Thymus (tissue), 11 donors: ENCODE measurements at regions not wholly inside any gene's neighbourhood (a gene's known extent, or its start where the extent isn't known, plus 50 kb on each side); places are given as distances from the start of the nearest gene placed in this dataset.

ENCODE experiments used
- DNase-seq, 9 donors: peaks; one replicate each; pipeline ENCODE4 v3.0.0-alpha.2; 2013; ENCODE audit warnings: low spot score in 9 of 9, low read depth in 6 of 9, missing footprints in 1 of 9
- H3K27ac ChIP-seq, 2 donors: one replicate each; pipeline ENCODE4 v1.5.1; 2013; ENCODE audit warnings: control low read depth in 1 of 2, low read depth in 1 of 2, low read length in 1 of 2, mild to moderate bottlenecking in 1 of 2, moderate library complexity in 1 of 2
- H3K27me3 ChIP-seq, 2 donors: one replicate each; pipeline ENCODE4 v1.5.1; 2013; ENCODE audit warnings: low read length in 1 of 2; ENCODE audit not compliant: control insufficient read depth in 2 of 2, insufficient read depth in 1 of 2
- H3K36me3 ChIP-seq, 2 donors: one replicate each; pipeline ENCODE4 v1.5.1; 2013; ENCODE audit warnings: low read length in 1 of 2, mild to moderate bottlenecking in 1 of 2, moderate library complexity in 1 of 2; ENCODE audit not compliant: control insufficient read depth in 2 of 2, insufficient read depth in 2 of 2
- H3K4me1 ChIP-seq, 2 donors: one replicate each; pipeline ENCODE4 v1.5.1; 2013; ENCODE audit warnings: low read length in 2 of 2; ENCODE audit not compliant: control insufficient read depth in 2 of 2, insufficient read depth in 2 of 2
- H3K4me3 ChIP-seq, 2 donors: one replicate each; pipeline ENCODE4 v1.5.1; 2013; ENCODE audit warnings: low read length in 2 of 2, control low read depth in 1 of 2, mild to moderate bottlenecking in 1 of 2
- H3K9me3 ChIP-seq, 2 donors: one replicate each; pipeline ENCODE4 v1.5.1; 2013; ENCODE audit warnings: low read length in 1 of 2, mild to moderate bottlenecking in 1 of 2; ENCODE audit not compliant: control insufficient read depth in 2 of 2, insufficient read depth in 1 of 2
- WGBS: extraction: QIAGEN DNeasy Blood & Tissue Kit; methylation state at CpG from one replicate; pipeline ENCODE4 v1.1.7; 2013; 5-methylcytosine and 5-hydroxymethylcytosine counted together
- donor health status: healthy.

DNA sequence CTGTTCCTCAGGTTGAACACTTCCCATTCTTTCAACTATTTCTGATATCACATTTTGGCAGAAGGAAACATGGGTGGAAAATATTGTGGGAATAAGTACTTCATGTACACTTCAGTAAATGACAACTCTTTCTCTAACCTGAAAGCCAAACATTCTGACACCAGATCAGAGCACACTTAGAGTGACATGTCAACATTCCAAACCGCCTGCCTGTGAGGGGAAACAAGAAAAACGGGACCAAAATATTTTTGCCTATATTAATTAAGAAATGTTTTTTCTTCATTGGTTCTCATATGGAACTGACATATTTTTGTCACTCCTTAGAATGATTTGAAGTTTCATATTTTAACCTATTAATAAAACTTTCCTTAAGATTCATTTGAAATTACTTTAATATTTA lies 483.1 kb downstream of the MAFB start:
- Histone ChIP-seq H3K27ac (no peak overlapping the region), H3K27me3 (no peaks in the 10 kb centered on the region), H3K4me3 (no peak overlapping the region), H3K4me1 (no peaks in the 10 kb centered on the region), H3K9me3 (no peaks in the 10 kb centered on the region), H3K36me3 (no peaks in the 10 kb centered on the region)
- WGBS = 89% methylated on average over 2 of the region's 2 CpGs
- no peak for DNase-seq

GRCh38 chr20:40203032-40203431 lies 486.0 kb downstream of the MAFB start:
- H3K4me1 ChIP-seq = no peaks in the 10 kb centered on the region
- no peaks in the 10 kb centered on the region for H3K27me3 ChIP-seq
- WGBS = 93% methylated on average over 1 of the region's 1 CpG
- no peak for DNase-seq
- H3K27ac ChIP-seq = no peak overlapping the region
- H3K4me3 ChIP-seq = no peak overlapping the region
- no peaks in the 10 kb centered on the region for H3K9me3 ChIP-seq
- H3K36me3 ChIP-seq = no peaks in the 10 kb centered on the region

GRCh38 chr20:40197691-40198090 lies 491.3 kb downstream of the MAFB start:
- WGBS = 31% methylated on average over 4 of the region's 4 CpGs
- H3K27ac ChIP-seq = no peak overlapping the region
- no peak for DNase-seq
- no peaks in the 10 kb centered on the region for H3K9me3 ChIP-seq
- no peaks in the 10 kb centered on the region for H3K4me1 ChIP-seq
- no peaks in the 10 kb centered on the region for H3K36me3 ChIP-seq
- H3K27me3 ChIP-seq = no peaks in the 10 kb centered on the region
- no peak overlapping the region for H3K4me3 ChIP-seq

GRCh38 chr20:40196846-40197436 lies 492.1 kb downstream of the MAFB start:
- Histone ChIP-seq H3K36me3 (no peaks in the 10 kb centered on the region), H3K4me1 (no peaks in the 10 kb centered on the region), H3K4me3 (no peak overlapping the region), H3K27ac (no peak overlapping the region), H3K9me3 (no peaks in the 10 kb centered on the region), H3K27me3 (no peaks in the 10 kb centered on the region)
- DNase-seq = no peak
- 83% methylated on average over 2 of the region's 2 CpGs for WGBS

DNA sequence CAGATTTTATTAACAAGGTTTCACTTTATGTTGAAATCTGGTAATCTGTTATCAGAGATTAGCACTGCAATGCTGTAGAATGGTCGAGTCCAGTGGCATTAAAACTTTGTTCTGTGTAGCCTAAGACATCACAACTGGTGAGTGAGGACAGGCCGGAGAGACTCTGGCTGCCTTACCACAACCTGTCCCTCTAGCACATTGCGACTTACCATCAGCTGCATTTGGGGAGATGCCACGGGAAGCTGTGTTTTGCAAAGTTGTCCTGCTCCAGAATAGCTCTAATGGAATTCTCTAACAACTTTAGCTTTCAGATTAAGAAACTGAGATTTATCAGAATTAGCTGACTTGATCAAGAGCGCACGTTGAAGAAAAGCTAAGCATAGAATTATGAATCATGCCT lies 493.3 kb downstream of the MAFB start:
- no peaks in the 10 kb centered on the region for H3K27me3 ChIP-seq
- WGBS = 93% methylated on average over 6 of the region's 6 CpGs
- H3K27ac ChIP-seq = no peak overlapping the region
- H3K9me3 ChIP-seq = no peaks in the 10 kb centered on the region
- no peak for DNase-seq
- no peak overlapping the region for H3K4me3 ChIP-seq
- no peaks in the 10 kb centered on the region for H3K4me1 ChIP-seq
- H3K36me3 ChIP-seq = no peaks in the 10 kb centered on the region

DNA sequence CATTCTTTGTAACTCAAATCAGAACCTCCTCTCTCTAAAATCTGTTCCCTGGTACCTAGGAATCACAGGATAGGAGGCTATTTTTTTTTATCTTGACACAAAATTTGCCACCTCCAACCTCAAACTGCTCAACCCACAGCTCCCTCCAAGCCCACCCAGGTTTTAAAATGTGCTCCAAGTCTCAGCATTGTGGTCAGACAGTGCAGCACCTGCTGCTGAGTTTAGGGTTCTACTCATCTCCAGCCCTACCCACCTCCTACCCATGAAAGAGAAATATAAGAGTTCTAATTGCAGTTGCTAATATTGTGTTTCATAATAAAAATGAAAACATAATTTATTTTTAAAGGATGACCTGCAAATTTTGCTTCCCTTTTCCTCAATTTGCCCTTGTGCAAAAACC lies 496.5 kb downstream of the MAFB start:
- no peaks in the 10 kb centered on the region for H3K36me3 ChIP-seq
- H3K4me1 ChIP-seq = no peaks in the 10 kb centered on the region
- H3K4me3 ChIP-seq = no peak overlapping the region
- no peak for DNase-seq
- H3K27me3 ChIP-seq = no peaks in the 10 kb centered on the region
- no peak overlapping the region for H3K27ac ChIP-seq
- no peaks in the 10 kb centered on the region for H3K9me3 ChIP-seq

- 94% methylated on average over 4 of the region's 4 CpGs for WGBS
- H3K9me3 ChIP-seq = no peaks in the 10 kb centered on the region
- H3K4me3 ChIP-seq = no peak overlapping the region
- no peaks in the 10 kb centered on the region for H3K27me3 ChIP-seq
- H3K27ac ChIP-seq = no peak overlapping the region
- H3K36me3 ChIP-seq = no peaks in the 10 kb centered on the region
- DNase-seq = no peak
- H3K4me1 ChIP-seq = no peaks in the 10 kb centered on the region
Measured at GRCh38 chr20:40192081-40192480, 497.0 kb downstream of the MAFB start.

DNA sequence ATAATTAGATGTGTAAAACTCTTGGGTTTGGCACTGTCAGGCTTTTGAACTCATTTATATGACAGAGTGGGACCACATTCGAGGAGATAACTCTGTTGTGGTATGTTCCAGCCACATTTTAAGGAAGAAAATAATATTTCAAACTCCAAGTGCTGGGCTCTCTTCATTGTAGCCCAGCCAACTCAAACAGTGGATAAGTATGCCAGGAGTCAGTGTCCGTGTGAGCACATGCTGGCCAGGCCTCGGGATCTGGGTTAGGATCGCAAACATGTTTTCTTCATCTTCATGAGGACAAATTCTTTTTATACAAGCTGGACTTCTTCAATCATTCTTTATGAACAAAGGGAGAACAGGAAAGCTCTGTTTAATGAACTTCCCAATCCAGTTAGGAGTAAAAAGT lies 497.5 kb downstream of the MAFB start:
- H3K27me3 ChIP-seq = no peaks in the 10 kb centered on the region
- no peaks in the 10 kb centered on the region for H3K36me3 ChIP-seq
- no peaks in the 10 kb centered on the region for H3K4me1 ChIP-seq
- no peak overlapping the region for H3K4me3 ChIP-seq
- WGBS = 91% methylated on average over 4 of the region's 4 CpGs
- no peak for DNase-seq
- no peak overlapping the region for H3K27ac ChIP-seq
- H3K9me3 ChIP-seq = no peaks in the 10 kb centered on the region

DNA sequence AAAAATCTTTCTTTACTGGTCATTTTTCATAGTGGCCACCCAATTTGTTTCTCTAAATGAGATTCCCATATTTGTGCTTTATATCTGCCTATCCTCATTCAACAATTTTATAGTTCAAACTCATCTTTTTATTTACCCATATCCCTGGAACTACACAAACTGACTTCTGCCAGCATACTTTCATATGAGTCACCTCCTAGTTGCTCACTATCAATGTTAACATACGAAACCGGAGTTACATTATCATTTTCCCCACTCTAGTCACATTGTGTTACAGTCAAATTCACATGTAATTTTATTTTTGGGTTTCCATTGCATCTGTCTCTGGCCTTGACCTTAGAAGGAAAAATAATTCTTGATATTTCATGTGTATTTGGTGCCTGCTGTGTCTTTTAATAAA lies 499.4 kb downstream of the MAFB start:
- no peaks in the 10 kb centered on the region for H3K36me3 ChIP-seq
- no peak overlapping the region for H3K4me3 ChIP-seq
- H3K27me3 ChIP-seq = no peaks in the 10 kb centered on the region
- H3K4me1 ChIP-seq = no peaks in the 10 kb centered on the region
- H3K27ac ChIP-seq = no peak overlapping the region
- no peak for DNase-seq
- WGBS = 94% methylated on average over 2 of the region's 2 CpGs
- no peaks in the 10 kb centered on the region for H3K9me3 ChIP-seq

GRCh38 chr20:40188319-40188718 lies 500.7 kb downstream of the MAFB start:
- no peaks in the 10 kb centered on the region for H3K27me3 ChIP-seq
- no peak for DNase-seq
- 83% methylated on average over 2 of the region's 2 CpGs for WGBS
- no peaks in the 10 kb centered on the region for H3K36me3 ChIP-seq
- H3K27ac ChIP-seq = no peak overlapping the region
- H3K4me1 ChIP-seq = no peaks in the 10 kb centered on the region
- H3K4me3 ChIP-seq = no peak overlapping the region
- H3K9me3 ChIP-seq = no peaks in the 10 kb centered on the region
